GM12878 (cell line): ENCODE measurements at regions not wholly inside any gene's neighbourhood (a gene's known extent, or its start where the extent isn't known, plus 50 kb on each side); places are given as distances from the start of the nearest gene placed in this dataset.

Experiments
- ATF2 ChIP-seq: IDR thresholded peaks from 2 replicates; pipeline ENCODE4 v1.6.1; 2012; ENCODE audit warnings: low read length, inconsistent platforms
- CBX5 ChIP-seq: sonication (generic); IDR thresholded peaks from 2 replicates; pipeline ENCODE4 v1.6.1; 2016; ENCODE audit warnings: low read depth, moderate library complexity, mild to moderate bottlenecking, inconsistent platforms
- CTCF ChIP-seq, 3 experiments: IDR thresholded peaks in 2 of 3; conservative IDR thresholded peaks in 1 of 3; 2 replicates each; pipeline ENCODE4 v1.5.1; 2011; ENCODE audit warnings: low read depth in 3 of 3, low read length in 3 of 3, mild to moderate bottlenecking in 3 of 3, control low read depth in 2 of 3, moderate library complexity in 2 of 3, inconsistent platforms in 1 of 3, mixed read lengths in 1 of 3; ENCODE audit not compliant: control insufficient read depth in 2 of 3, insufficient read depth in 1 of 3; ENCODE audit errors: extremely low read depth in 1 of 3
- EZH2 ChIP-seq: IDR thresholded peaks from 2 replicates; pipeline ENCODE4 v1.6.1; 2012; ENCODE audit warnings: low read depth, mild to moderate bottlenecking, control low read depth, inconsistent platforms, low read length, borderline replicate concordance; ENCODE audit not compliant: control insufficient read depth
- FOXM1 ChIP-seq: IDR thresholded peaks from 2 replicates; pipeline ENCODE4 v1.6.1; 2012; ENCODE audit warnings: low read depth, mild to moderate bottlenecking, inconsistent platforms, low read length, moderate library complexity
- JUND ChIP-seq: IDR thresholded peaks from 2 replicates; pipeline ENCODE4 v1.6.1; 2012; ENCODE audit warnings: low read depth, mild to moderate bottlenecking, low read length, improper control_type of control experiment, moderate library complexity
- MEF2A ChIP-seq: IDR thresholded peaks from 2 replicates; pipeline ENCODE4 v1.6.1; 2011; ENCODE audit warnings: low read depth, mild to moderate bottlenecking, low read length, moderate library complexity; ENCODE audit not compliant: insufficient read depth
- POLR2AphosphoS5 ChIP-seq: IDR thresholded peaks from 2 replicates; pipeline ENCODE4 v1.6.1; 2011; ENCODE audit warnings: mild to moderate bottlenecking, low read length, inconsistent platforms
- SMC3 ChIP-seq: IDR thresholded peaks from 2 replicates; pipeline ENCODE4 v1.6.1; 2011; ENCODE audit warnings: low read length, improper control_type of control experiment, borderline replicate concordance
- ZBTB40 ChIP-seq: fragments of 450-650 bp; IDR thresholded peaks from 2 replicates; pipeline ENCODE4 v1.6.1; 2016; ENCODE audit warnings: mild to moderate bottlenecking, moderate library complexity, borderline replicate concordance
- ZNF207 ChIP-seq: fragments of 450-650 bp; IDR thresholded peaks from 2 replicates; pipeline ENCODE4 v1.6.1; 2014; ENCODE audit warnings: antibody characterized with exemption, mild to moderate bottlenecking, borderline replicate concordance
- ZNF274 ChIP-seq: IDR thresholded peaks from one replicate; pipeline ENCODE4 v1.8.0; 2011; ENCODE audit not compliant: insufficient read length, insufficient read depth

GRCh38 chr2:146540271-146540932 is 1304.4 kb upstream of the ACVR2A start:
- TF ChIP-seq MEF2A: no peak
- TF ChIP-seq JUND: no peak
- TF ChIP-seq CTCF (IDR thresholded peaks at IDR 0.05 in 2 of 3, conservative IDR thresholded peaks at IDR 0.05 in 1 of 3; ENCODE audit: control insufficient read depth in 2 of 3, extremely low read depth in 1 of 3, insufficient read depth in 1 of 3, low read depth in 3 of 3, low read length in 3 of 3): no peak
- no peak for TF ChIP-seq EZH2
- TF ChIP-seq CBX5: no peak
- TF ChIP-seq ZNF274: no peak
- no peak for TF ChIP-seq FOXM1
- TF ChIP-seq SMC3: no peak
- TF ChIP-seq ZBTB40: no peak
- no peak for TF ChIP-seq ZNF207
- TF ChIP-seq ATF2: no peak
- no peak for TF ChIP-seq POLR2AphosphoS5
